ENCODE measurements at regions not wholly inside any gene's neighbourhood (a gene's known extent, or its start where the extent isn't known, plus 50 kb on each side); places are given as distances from the start of the nearest gene placed in this dataset.

- BruUV-seq (replicated peaks), result no TSS peak
- ChIA-PET POLR2A (no interaction called here), CTCF (interaction anchor here (1.2 to 4.0 kb wide), 3 partner anchors 10 to 535 kb away, joined by 3 to 52 read pairs (median 3); no protein-coding TSS in a partner anchor)
- no peak for TF ChIP-seq CTCF (IDR thresholded peaks at IDR 0.05; ENCODE audit: unreplicated experiment)
- peak; percentile 71 for DNase-seq (ENCODE audit: unreplicated experiment)
- no peak overlapping the region for H3K4me3 Mint-ChIP-seq (ENCODE audit: unreplicated experiment)
- peaks cover 7% of the 10 kb centered on the region for H3K4me1 Mint-ChIP-seq (ENCODE audit: insufficient read depth, unreplicated experiment)
- H3K27ac Mint-ChIP-seq (ENCODE audit: low read depth, unreplicated experiment), result no peak overlapping the region
- H3K27me3 Mint-ChIP-seq (ENCODE audit: insufficient read depth, unreplicated experiment), result peaks cover 15% of the 10 kb centered on the region
- H3K9me3 Mint-ChIP-seq (ENCODE audit: unreplicated experiment), result no peaks in the 10 kb centered on the region
- intact Hi-C loops (cut with micrococcal nuclease), result no loop called here
- H3K36me3 Mint-ChIP-seq (ENCODE audit: insufficient read depth, unreplicated experiment), result no peaks in the 10 kb centered on the region
Observed at GRCh38 chr14:65949711-65950516, 536.3 kb upstream of the CCDC196 start.

GRCh38 chr14:65954942-65955341 lies 531.2 kb upstream of the CCDC196 start:
- intact Hi-C loops (cut with micrococcal nuclease), result loop anchor here (5.0 kb wide), 1 partner anchor 133 kb away; no protein-coding TSS in a partner anchor
- no peak for DNase-seq (ENCODE audit: unreplicated experiment)
- H3K4me3 Mint-ChIP-seq (ENCODE audit: unreplicated experiment), result no peak overlapping the region

GRCh38 chr14:65957631-65958205 lies 528.5 kb upstream of the CCDC196 start:
- Mint-ChIP-seq H3K27me3 (ENCODE audit: insufficient read depth, unreplicated experiment) (no peaks in the 10 kb centered on the region), H3K36me3 (ENCODE audit: insufficient read depth, unreplicated experiment) (no peaks in the 10 kb centered on the region), H3K4me3 (ENCODE audit: unreplicated experiment) (no peak overlapping the region), H3K9me3 (ENCODE audit: unreplicated experiment) (no peaks in the 10 kb centered on the region), H3K4me1 (ENCODE audit: insufficient read depth, unreplicated experiment) (no peaks in the 10 kb centered on the region), H3K27ac (ENCODE audit: low read depth, unreplicated experiment) (no peak overlapping the region)
- POLR2A ChIA-PET, result no interaction called here
- TF ChIP-seq CTCF (IDR thresholded peaks at IDR 0.05; ENCODE audit: unreplicated experiment), result no peak
- intact Hi-C loops (cut with micrococcal nuclease), result loop anchor here (5.0 kb wide), 1 partner anchor 135 kb away; no protein-coding TSS in a partner anchor
- no peak for DNase-seq (ENCODE audit: unreplicated experiment)
- CTCF ChIA-PET, result interaction anchor here (0.6 to 4.5 kb wide), 9 partner anchors 9 to 797 kb away, joined by 3 to 80 read pairs (median 3); partner anchors contain the start of gene FUT8
- no TSS peak for BruUV-seq (replicated peaks)

More at GRCh38 chr14:65954942-65955341, 531.2 kb upstream of the CCDC196 start:
- ChIA-PET CTCF (interaction anchor here (0.7 to 1.0 kb wide), 2 partner anchors 19 to 130 kb away, joined by 3 to 4 read pairs; no protein-coding TSS in a partner anchor), POLR2A (no interaction called here)
- no TSS peak for BruUV-seq (replicated peaks)
- Mint-ChIP-seq H3K9me3 (ENCODE audit: unreplicated experiment) (no peaks in the 10 kb centered on the region), H3K27me3 (ENCODE audit: insufficient read depth, unreplicated experiment) (no peaks in the 10 kb centered on the region), H3K27ac (ENCODE audit: low read depth, unreplicated experiment) (no peak overlapping the region), H3K4me1 (ENCODE audit: insufficient read depth, unreplicated experiment) (peaks cover 5% of the 10 kb centered on the region), H3K36me3 (ENCODE audit: insufficient read depth, unreplicated experiment) (no peaks in the 10 kb centered on the region)
- TF ChIP-seq CTCF (IDR thresholded peaks at IDR 0.05; ENCODE audit: unreplicated experiment), result no peak

Data from MCF 10A (cell line).